ENCODE measurements at regions not wholly inside any gene's neighbourhood (a gene's known extent, or its start where the extent isn't known, plus 50 kb on each side); places are given as distances from the start of the nearest gene placed in this dataset.

GRCh38 chrX:98501426-98501825 is 1617.7 kb downstream of the RPA4 start:
- ChIA-PET POLR2A (ENCODE audit: unreplicated experiment) (no interaction called here), CTCF (no interaction called here)
- H3K4me2 ChIP-seq (ENCODE audit: low read depth, low read length), result no peak overlapping the region
- H3K9ac ChIP-seq (ENCODE audit: low read depth, low read length), result no peak overlapping the region
- intact Hi-C loops (cut with micrococcal nuclease) (no loop called here), in situ Hi-C loops (cut with MboI; ENCODE audit: low sequenced_read_pairs) (no loop called here), dilution Hi-C loops (cut with HindIII; ENCODE audit: low sequenced_read_pairs, unreplicated experiment) (no loop called here)
- no peaks in the 10 kb centered on the region for H3K36me3 ChIP-seq (ENCODE audit: control insufficient read depth, insufficient read depth, low read length)
- DNase-seq, result no peak
- H3K56ac ChIP-seq (ENCODE audit: extremely low read depth, insufficient read depth, low read length), result no peak overlapping the region
- no peak overlapping the region for H2BK5ac ChIP-seq (ENCODE audit: low read depth, low read length, poor library complexity, severe bottlenecking)
- H3K23ac ChIP-seq (ENCODE audit: low read depth, low read length), result no peak overlapping the region
- no peak for ATAC-seq (ENCODE audit: low read depth)
- no TSS peak for BruUV-seq (replicated peaks)
- no peak overlapping the region for H2AK5ac ChIP-seq (ENCODE audit: low read depth, low read length)
- no peak overlapping the region for H3K27ac ChIP-seq (ENCODE audit: insufficient read depth, low read length)
- H4K8ac ChIP-seq (ENCODE audit: low read depth in 2 of 2, low read length in 2 of 2), result no peak overlapping the region
- H3K14ac ChIP-seq (replicated peaks; ENCODE audit: low read depth, low read length), result no peak overlapping the region
- H3K4ac ChIP-seq (ENCODE audit: low read depth, low read length), result no peak overlapping the region
- no peak overlapping the region for H2BK120ac ChIP-seq (ENCODE audit: low read depth, low read length)
- no peak overlapping the region for H2AK9ac ChIP-seq (replicated peaks; ENCODE audit: low read depth, low read length, poor library complexity)
- no CpG with 5 or more reads among the region's 2 CpGs for WGBS, 2 experiments (ENCODE audit: extremely low coverage in 2 of 2, insufficient read length in 1 of 2)
- H2BK15ac ChIP-seq (ENCODE audit: low read depth, low read length), result no peak overlapping the region
- H3K27me3 ChIP-seq (ENCODE audit: control insufficient read depth, insufficient read depth, low read length), result no peaks in the 10 kb centered on the region; the same call in 1 of the 2 replicates
- H3K9me3 ChIP-seq (ENCODE audit: control insufficient read depth, insufficient read depth, low read length), result no peaks in the 10 kb centered on the region
- H3K4me1 ChIP-seq (ENCODE audit: control insufficient read depth, insufficient read depth, low read length), result no peaks in the 10 kb centered on the region
- H4K20me1 ChIP-seq (ENCODE audit: insufficient read depth, low read length), result no peaks in the 10 kb centered on the region
- no peak for TF ChIP-seq MAFK (IDR thresholded peaks at IDR 0.05; ENCODE audit: low read depth, low read length)
- TF ChIP-seq BHLHE40 (IDR thresholded peaks at IDR 0.05; ENCODE audit: low read depth, low read length), result no peak
- H3K9me1 ChIP-seq (ENCODE audit: insufficient read depth, low read length), result no peaks in the 10 kb centered on the region
- no peak overlapping the region for H4K5ac ChIP-seq (ENCODE audit: low read depth, low read length)
- H3K4me3 ChIP-seq (ENCODE audit: insufficient read depth, low read depth, low read length), result no peak overlapping the region
- no peaks in the 10 kb centered on the region for H3K79me1 ChIP-seq (ENCODE audit: low read depth in 1 of 2, low read length in 2 of 2)
- no peak overlapping the region for H2BK20ac ChIP-seq (ENCODE audit: low read depth, low read length)
- no peak overlapping the region for H4K91ac ChIP-seq (ENCODE audit: insufficient read depth, low read depth, low read length)
- H3K18ac ChIP-seq (ENCODE audit: low read depth, low read length), result no peak overlapping the region
- H2AFZ ChIP-seq (replicated peaks; ENCODE audit: low read length, poor library complexity), result no peak overlapping the region
